ENCODE measurements at regions not wholly inside any gene's neighbourhood (a gene's known extent, or its start where the extent isn't known, plus 50 kb on each side); places are given as distances from the start of the nearest gene placed in this dataset.

DNA sequence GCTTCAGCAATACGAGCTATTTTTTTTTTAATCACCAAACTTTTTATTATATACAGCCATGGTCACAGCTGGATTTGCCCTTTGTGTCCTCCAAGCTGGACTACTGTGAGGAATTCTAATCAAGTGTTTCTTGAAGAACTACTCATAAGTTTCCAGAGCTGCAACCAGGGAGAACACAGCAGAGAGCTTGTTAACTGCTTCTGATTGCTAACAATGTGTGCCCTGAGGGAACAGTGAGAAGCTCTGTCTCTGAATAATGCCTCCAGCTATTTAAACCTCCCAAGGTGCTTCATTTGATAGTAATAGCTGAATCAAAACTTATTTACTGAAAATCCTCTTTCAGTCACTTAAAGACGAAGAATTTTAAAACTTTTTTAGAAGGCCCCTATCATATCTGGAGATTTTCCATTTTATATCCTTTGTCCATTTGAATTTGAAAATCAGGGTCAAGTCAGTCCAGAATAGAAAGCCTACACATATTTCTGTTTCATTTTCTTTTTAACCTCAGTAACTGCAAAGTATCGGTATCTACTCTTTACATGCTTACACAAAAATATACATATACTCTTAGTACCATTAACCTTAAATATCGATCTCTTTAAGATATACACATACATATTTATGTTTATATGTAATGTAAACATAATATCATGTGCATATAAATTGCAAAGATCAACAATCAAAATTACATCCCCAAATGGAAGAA lies 1024.2 kb downstream of the GRM8 start:
- no peak for TF ChIP-seq EZH2 (IDR thresholded peaks at IDR 0.05; ENCODE audit: insufficient read depth, poor library complexity, severe bottlenecking)
- no peak for TF ChIP-seq EZH2phosphoT487 (IDR thresholded peaks at IDR 0.05; ENCODE audit: insufficient read depth, low read depth)
